GM18499 (cell line): ENCODE measurements at regions not wholly inside any gene's neighbourhood (a gene's known extent, or its start where the extent isn't known, plus 50 kb on each side); places are given as distances from the start of the nearest gene placed in this dataset.

Source experiments
- ATAC-seq: cut with Tn5 transposase; IDR thresholded peaks from one replicate; pipeline ENCODE4 v1.9.1; 2021; ENCODE audit warnings: moderate number of reproducible peaks; ENCODE audit not compliant: insufficient read depth, unreplicated experiment

DNA sequence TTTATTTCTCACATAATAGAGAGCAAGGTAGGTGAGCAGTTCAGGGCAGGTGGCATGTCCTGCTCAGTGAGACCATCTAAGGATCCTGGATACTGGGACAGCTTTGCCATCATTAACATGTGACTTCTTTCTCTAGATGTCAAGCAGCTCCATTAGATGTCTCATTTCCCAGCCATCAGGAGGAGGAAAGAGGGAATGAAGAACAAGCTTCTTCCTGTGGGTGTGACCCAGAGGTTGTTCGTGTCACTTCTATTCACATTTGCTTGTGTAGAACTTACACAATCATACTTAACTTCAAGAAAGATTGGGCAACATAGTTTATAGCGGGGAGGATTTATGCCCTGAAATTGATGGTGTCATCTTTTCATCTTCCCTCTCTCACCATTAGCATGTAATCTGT, 169.2 kb upstream of the B3GALT2 start:
- no peak for ATAC-seq

DNA sequence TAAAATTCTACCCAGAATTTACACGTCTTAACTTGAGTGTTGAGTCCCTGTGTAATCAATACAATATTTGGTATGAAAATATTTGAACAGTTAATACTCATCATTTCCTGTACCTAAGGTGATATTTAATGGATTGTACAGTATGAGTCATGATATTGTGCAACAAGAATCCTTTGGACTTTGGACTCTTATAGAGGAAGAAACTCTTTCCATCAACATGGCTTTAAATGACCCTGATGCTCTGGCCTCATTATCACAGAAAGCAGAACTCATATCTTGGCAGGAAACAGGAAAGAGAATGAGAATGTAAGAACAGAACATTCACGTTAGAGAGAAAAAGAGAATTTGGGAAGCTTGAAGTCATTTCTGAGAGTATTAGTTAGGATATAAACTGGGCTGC, 168.8 kb upstream of the B3GALT2 start:
- ATAC-seq, result no peak

DNA sequence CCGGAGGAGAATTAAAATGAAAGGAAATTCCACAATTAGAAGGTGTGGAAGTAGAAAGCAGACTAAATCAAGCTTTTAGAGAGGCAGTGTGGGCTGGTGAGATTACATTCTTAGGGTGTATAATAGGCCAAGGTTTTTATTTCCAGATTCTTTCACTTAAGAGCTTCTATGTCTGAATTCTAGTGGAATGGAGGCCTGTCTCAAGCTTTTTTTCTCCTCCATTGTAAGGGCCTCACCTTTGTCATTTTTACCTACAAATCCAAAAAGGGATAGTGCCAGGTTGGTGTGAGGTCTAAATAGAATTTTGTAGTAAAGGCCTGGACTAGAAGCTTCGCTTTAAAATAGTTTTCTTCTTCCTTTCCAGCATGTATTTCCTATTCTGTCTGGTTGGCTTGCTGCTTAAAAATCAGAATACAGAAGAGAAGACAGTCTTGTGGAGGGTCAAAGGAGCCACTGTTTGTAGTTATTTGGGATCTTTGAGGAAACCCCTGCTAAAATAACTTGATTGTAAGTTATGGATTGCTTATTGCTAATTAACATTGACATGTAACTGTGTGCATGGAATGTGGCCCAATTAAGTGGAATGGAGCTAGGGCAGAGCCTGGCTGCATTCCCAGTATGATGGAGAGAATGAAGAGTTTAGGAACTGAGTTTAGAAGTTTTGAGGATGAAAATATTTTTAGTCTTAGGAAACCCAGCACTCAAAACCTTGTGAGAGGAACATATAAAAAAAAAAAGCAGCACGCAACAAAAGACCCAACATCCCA, 162.5 kb upstream of the B3GALT2 start:
- no peak for ATAC-seq

DNA sequence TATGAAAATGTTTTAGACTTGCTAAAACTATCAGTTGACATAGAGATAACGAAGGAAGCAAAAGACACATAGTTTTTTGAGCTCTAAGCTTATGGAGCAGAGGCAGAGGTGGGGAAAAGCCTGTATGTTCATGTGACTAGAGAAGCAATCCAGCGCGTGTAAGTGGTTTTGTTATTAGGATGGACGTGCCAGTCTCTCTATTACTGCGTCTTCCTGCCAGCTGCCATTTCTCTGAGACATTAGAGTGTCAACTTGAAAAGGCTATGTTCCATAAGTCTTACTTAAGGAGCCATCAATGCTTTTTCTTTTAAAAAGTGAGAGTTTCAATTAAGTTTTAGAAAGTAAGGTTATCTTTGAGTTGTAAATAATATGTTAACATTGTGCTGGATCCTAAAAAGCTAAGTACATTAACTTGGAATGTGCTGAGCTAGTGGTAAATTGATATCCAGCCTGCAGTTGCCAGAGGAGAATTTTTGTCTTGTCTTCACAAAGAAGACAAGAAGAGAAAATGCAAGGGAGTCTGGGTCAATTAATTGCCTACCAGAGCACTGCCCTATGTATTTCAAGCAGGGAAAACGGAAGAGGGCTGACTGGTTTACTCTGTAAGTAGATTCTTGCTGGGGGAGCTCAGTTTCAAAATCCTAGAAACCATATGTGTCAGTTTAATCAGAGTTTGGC, 161.8 kb upstream of the B3GALT2 start:
- ATAC-seq, result no peak

GRCh38 chr1:193346085-193346484, 159.7 kb upstream of the B3GALT2 start:
- ATAC-seq, result no peak

DNA sequence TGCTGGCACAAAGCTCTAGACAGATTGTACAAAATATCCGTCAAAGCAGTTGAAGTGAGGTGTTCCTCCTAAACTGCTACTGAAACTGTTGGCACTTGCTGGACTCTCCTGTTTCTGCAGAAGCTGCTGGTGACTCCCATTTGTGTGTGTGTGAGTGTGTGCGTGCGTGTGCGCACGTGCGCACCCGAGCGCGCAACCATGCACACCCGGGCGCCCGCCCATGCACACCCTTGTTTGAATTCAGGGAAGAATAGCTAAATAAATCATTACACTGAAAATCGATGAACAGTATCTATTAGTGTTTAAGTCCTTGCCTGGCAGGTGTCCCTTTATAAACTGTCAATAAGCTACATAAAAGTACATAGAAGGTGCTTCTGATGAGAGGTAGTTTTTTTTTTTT, 156.4 kb upstream of the B3GALT2 start:
- ATAC-seq, result no peak

DNA sequence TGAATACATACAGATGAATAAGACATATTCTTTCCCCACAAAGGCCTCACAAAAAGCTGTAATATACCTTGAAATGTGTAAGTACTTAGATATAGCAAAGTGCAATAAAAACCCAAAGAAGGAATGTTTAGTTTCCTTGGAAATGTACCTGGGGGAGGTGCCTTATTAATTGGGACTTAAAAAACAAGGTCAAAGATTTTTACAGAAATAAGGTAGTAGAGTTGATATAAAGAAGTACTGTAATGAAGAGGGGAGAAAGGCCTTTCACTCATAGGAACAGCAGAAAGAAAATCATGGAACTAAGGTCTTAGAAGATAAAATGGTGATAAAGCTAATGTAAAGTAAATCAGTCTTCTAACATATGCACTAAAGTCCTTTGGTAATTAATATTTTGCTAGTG, 153.9 kb upstream of the B3GALT2 start:
- ATAC-seq, result no peak

GRCh38 chr1:193339401-193339800, 153.0 kb upstream of the B3GALT2 start:
- no peak for ATAC-seq

- peak; percentile 78 for ATAC-seq
Observed at GRCh38 chr1:193338194-193338593, 151.8 kb upstream of the B3GALT2 start.

DNA sequence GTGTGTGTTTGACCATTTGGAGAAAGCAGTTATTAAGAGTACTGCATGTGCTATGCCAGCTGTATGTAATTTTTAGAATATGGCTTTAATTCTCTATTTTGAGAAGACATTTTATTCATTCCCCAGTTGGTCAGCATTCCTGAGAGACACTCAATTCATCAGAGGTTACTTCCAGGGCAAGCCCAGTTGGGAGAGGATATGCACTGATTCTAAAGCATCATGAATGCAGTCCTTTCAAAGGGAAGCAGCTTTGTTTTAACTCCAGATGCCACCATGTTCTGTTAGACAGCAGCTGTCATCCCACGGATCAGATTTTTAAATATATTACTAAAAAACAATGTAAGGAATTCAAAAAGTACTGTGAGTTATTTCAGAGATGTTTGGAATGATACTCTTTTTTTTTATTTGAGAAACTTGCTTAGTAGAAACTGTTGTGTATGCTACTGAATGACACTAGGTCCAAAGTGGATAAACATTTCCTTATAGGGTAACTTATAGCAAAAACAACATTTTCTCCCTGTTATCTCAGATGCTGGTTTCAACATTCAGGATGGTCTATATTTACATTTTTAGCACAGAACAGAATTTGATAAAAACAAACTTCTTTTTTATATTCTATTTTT, 149.5 kb upstream of the B3GALT2 start:
- no peak for ATAC-seq

DNA sequence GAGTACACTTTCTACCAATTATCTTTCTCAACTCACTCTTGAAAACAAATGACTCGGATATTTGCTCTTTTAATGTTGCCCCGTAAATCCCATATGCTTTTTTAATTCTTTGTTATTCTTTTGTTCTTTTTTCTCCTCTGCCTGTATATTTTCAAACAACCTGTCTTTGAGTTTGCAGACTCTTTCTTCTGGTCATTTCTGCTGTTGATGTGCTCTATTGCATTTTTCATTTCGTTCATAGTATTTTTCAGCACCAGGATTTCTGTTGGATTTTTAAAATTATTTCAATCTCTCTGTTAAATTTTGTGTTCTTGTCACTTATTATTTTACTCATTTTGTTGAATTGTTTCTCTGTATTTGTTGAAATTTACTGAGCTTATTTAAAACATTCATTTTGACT, 146.8 kb upstream of the B3GALT2 start:
- no peak for ATAC-seq

DNA sequence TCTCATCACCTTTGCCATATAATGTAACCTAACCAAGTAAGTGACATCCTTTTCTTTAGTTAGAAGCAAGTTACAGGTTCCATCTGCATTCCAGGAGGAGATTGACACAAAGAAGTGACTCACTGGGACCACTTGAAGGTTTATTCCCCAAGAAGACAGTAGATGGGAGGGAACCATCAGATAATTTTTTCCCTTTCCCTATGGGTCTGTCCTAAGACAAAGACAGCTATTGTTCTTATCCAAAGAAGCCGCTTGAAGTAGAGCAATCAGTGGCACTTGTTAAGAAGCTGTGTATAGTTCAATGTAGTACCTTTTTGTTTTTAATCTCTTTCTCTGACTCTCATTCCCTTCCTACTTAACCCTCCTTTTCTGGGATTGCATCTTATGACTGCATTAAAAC, 139.9 kb upstream of the B3GALT2 start:
- ATAC-seq, result no peak

- ATAC-seq, result no peak
Observed at GRCh38 chr1:193325771-193326170, 139.4 kb upstream of the B3GALT2 start.

- ATAC-seq, result no peak
Observed at GRCh38 chr1:193325042-193325441, 138.6 kb upstream of the B3GALT2 start.

GRCh38 chr1:193322211-193322610, 135.8 kb upstream of the B3GALT2 start:
- no peak for ATAC-seq

DNA sequence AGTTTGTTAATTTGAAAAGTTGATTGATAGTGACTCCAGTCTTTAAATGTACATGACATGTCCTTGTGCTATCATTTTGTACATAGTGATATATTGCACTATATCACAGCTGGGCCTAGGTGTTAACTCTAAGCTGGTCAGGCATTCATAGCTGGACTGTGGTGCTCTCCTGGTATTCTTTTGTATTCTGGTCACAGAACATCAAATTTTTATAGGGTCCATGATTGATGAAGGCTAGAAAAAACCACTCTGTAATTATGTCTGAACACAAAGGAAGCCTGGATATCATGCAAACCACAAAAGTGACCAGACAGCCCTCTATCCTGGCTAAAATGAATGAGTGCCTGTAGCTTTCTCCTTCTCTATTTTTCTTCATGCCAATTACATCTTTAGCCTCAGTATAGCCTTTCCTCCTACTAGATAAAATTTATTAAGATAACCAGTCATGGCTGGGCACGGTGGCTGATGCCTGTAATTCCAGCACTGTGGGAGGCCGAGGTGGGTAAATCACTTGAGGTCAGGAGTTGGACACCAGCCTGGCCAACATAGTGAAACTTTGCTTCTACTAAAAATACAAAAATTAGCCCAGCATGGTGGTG, 134.9 kb upstream of the B3GALT2 start:
- no peak for ATAC-seq

DNA sequence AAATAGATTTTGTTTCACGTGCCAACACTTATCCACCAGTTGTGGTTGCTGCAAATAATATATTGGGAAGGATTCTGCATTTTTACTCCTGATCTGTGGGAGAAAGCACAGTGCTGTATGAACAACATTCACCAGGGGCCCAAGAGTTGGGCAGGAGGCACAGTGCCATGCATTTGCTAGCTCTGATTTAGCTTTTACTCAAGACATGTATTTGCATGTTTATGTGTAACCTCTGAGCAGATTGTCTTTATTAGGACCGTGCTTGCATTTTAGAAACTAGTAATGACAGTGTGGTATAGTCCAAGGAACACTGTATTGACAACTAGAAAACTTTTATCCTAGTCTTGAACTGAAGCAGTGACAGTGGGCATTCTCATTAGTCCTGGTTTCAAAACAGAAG, 133.9 kb upstream of the B3GALT2 start:
- ATAC-seq, result no peak

GRCh38 chr1:193318347-193318746, 131.9 kb upstream of the B3GALT2 start:
- no peak for ATAC-seq

GRCh38 chr1:193313354-193314140, 127.1 kb upstream of the B3GALT2 start:
- ATAC-seq, result no peak

- ATAC-seq, result no peak
Observed at GRCh38 chr1:193312432-193312831, 126.0 kb upstream of the B3GALT2 start.
